PC-9 (cell line): ENCODE measurements at regions not wholly inside any gene's neighbourhood (a gene's known extent, or its start where the extent isn't known, plus 50 kb on each side); places are given as distances from the start of the nearest gene placed in this dataset.

Experiments used
- BruUV-seq: library from RNA; stranded (reverse); fragments of 400-500 nt; replicated peaks from 2 replicates; lab custom pipeline; 2021; lab: Mats Ljungman, UMichigan
- CTCF ChIA-PET: fragments of 300-600 bp; sonication (Branson Sonifier 250); formaldehyde crosslinking; loops from one replicate; lab custom pipeline; 2022; ENCODE audit warnings: antibody characterized with exemption; lab: Charles Lee
- POLR2A ChIA-PET: fragments of 300-600 bp; sonication (Branson Sonifier 250); formaldehyde crosslinking; loops from one replicate; lab custom pipeline; 2022; ENCODE audit warnings: antibody characterized with exemption; ENCODE audit not compliant: unreplicated experiment; lab: Charles Lee
- DNase-seq, 2 experiments: peaks; one replicate each; pipeline versions ENCODE4 v3.0.0 to v3.0.0-alpha.2; 2015 to 2022; ENCODE audit warnings: mixed read lengths in 1 of 2
- H2AFZ ChIP-seq: fragments of 200-600 bp; sonication (generic); 2 replicates; pipeline ENCODE4 v1.8.1; 2017; ENCODE audit warnings: antibody characterized with exemption
- H3F3A ChIP-seq: fragments of 200-600 bp; sonication (generic); 2 replicates; pipeline ENCODE4 v1.8.1; 2017; ENCODE audit warnings: antibody characterized with exemption, mild to moderate bottlenecking, low read depth; ENCODE audit not compliant: insufficient read depth
- H3K27ac ChIP-seq: fragments of 200-600 bp; sonication (generic); 2 replicates; pipeline ENCODE4 v1.6.1; 2016; ENCODE audit warnings: mixed run types
- H3K27me3 ChIP-seq: fragments of 200-600 bp; sonication (generic); 2 replicates; pipeline ENCODE4 v1.6.1; 2016; ENCODE audit warnings: low read depth, mixed run types; ENCODE audit not compliant: insufficient read depth
- H3K36me3 ChIP-seq: fragments of 200-600 bp; sonication (generic); 2 replicates; pipeline ENCODE4 v1.6.1; 2016; ENCODE audit warnings: low read depth, mixed run types
- H3K4me1 ChIP-seq: fragments of 200-600 bp; sonication (generic); replicated peaks from 2 replicates; pipeline ENCODE4 v1.6.1; 2016; ENCODE audit warnings: mixed run types; ENCODE audit not compliant: insufficient read depth
- H3K4me2 ChIP-seq: fragments of 200-600 bp; sonication (generic); 2 replicates; pipeline ENCODE4 v1.6.1; 2017; ENCODE audit warnings: mixed run types
- H3K4me3 ChIP-seq: fragments of 200-600 bp; sonication (generic); 2 replicates; pipeline ENCODE4 v1.6.1; 2016; ENCODE audit warnings: mixed run types
- H3K79me2 ChIP-seq: fragments of 200-600 bp; sonication (generic); 2 replicates; pipeline ENCODE4 v1.6.1; 2017; ENCODE audit warnings: low read depth, mixed run types
- H3K9me2 ChIP-seq: fragments of 200-600 bp; sonication (generic); 2 replicates; pipeline ENCODE4 v1.8.1; 2017; ENCODE audit warnings: mild to moderate bottlenecking; ENCODE audit not compliant: insufficient read depth
- H3K9me3 ChIP-seq: fragments of 200-600 bp; sonication (generic); 2 replicates; pipeline ENCODE4 v1.8.1; 2016; ENCODE audit warnings: low read depth; ENCODE audit not compliant: insufficient read depth
- H4K20me1 ChIP-seq: fragments of 200-600 bp; sonication (generic); 2 replicates; pipeline ENCODE4 v1.8.1; 2017; ENCODE audit not compliant: insufficient read depth
- CTCF ChIP-seq: fragments of 200-600 bp; sonication (generic); conservative IDR thresholded peaks from 2 replicates; pipeline ENCODE4 v1.6.1; 2017; ENCODE audit warnings: mixed run types, antibody characterized with exemption, mild to moderate bottlenecking, moderate library complexity
- EZH2 ChIP-seq: fragments of 200-600 bp; sonication (generic); IDR thresholded peaks from 2 replicates; pipeline ENCODE4 v1.8.0; 2017; ENCODE audit warnings: antibody characterized with exemption, low read depth
- intact Hi-C: fragments of 100-400 bp; cut with micrococcal nuclease; formaldehyde crosslinking; loops from one replicate; pipeline ENCODE4 v1.10.0; 2022; ENCODE audit not compliant: unreplicated experiment

GRCh38 chr15:95916568-95916967 is 413.9 kb upstream of the NR2F2 start:
- H4K20me1 ChIP-seq: no peaks in the 10 kb centered on the region
- no peaks in the 10 kb centered on the region for H3K9me2 ChIP-seq
- no peak for DNase-seq
- no peak for TF ChIP-seq EZH2
- no peak for TF ChIP-seq CTCF
- no peak overlapping the region for H3K4me3 ChIP-seq
- H3K27ac ChIP-seq: no peak overlapping the region
- no peaks in the 10 kb centered on the region for H3F3A ChIP-seq
- BruUV-seq: no TSS peak
- intact Hi-C loops: no loop called here
- no peaks in the 10 kb centered on the region for H3K4me1 ChIP-seq
- ChIA-PET CTCF (interaction anchor here (0.6 kb wide), 1 partner anchor 20 kb away, joined by 5 read pairs; no protein-coding TSS in a partner anchor), POLR2A (no interaction called here)
- no peak overlapping the region for H3K4me2 ChIP-seq
- no peak overlapping the region for H2AFZ ChIP-seq
- H3K9me3 ChIP-seq: no peaks in the 10 kb centered on the region
- no peaks in the 10 kb centered on the region for H3K27me3 ChIP-seq
- H3K36me3 ChIP-seq: no peaks in the 10 kb centered on the region
- H3K79me2 ChIP-seq: no peaks in the 10 kb centered on the region

- DNase-seq: no peak
- Histone ChIP-seq H3K9me2 (no peaks in the 10 kb centered on the region), H3K4me2 (no peak overlapping the region), H3F3A (no peaks in the 10 kb centered on the region), H3K4me3 (no peak overlapping the region), H2AFZ (no peak overlapping the region), H4K20me1 (no peaks in the 10 kb centered on the region), H3K4me1 (no peaks in the 10 kb centered on the region), H3K36me3 (no peaks in the 10 kb centered on the region), H3K79me2 (no peaks in the 10 kb centered on the region), H3K9me3 (no peaks in the 10 kb centered on the region), H3K27ac (no peak overlapping the region), H3K27me3 (no peaks in the 10 kb centered on the region)
- TF ChIP-seq EZH2: no peak
- TF ChIP-seq CTCF: no peak
- BruUV-seq: no TSS peak
- ChIA-PET CTCF (no interaction called here), POLR2A (no interaction called here)
- intact Hi-C loops: no loop called here
Measured at GRCh38 chr15:95918525-95918924, 412.0 kb upstream of the NR2F2 start.

GRCh38 chr15:95919460-95919859 is 411.0 kb upstream of the NR2F2 start:
- TF ChIP-seq EZH2 (no peak), CTCF (no peak)
- ChIA-PET POLR2A (no interaction called here), CTCF (no interaction called here)
- H3K4me2 ChIP-seq: no peak overlapping the region
- H2AFZ ChIP-seq: no peak overlapping the region
- H3K36me3 ChIP-seq: no peaks in the 10 kb centered on the region
- no peak overlapping the region for H3K27ac ChIP-seq
- no peaks in the 10 kb centered on the region for H3F3A ChIP-seq
- H3K4me3 ChIP-seq: no peak overlapping the region
- H4K20me1 ChIP-seq: no peaks in the 10 kb centered on the region
- no peaks in the 10 kb centered on the region for H3K9me3 ChIP-seq
- H3K27me3 ChIP-seq: no peaks in the 10 kb centered on the region
- intact Hi-C loops: no loop called here
- no TSS peak for BruUV-seq
- DNase-seq: no peak
- H3K4me1 ChIP-seq: no peaks in the 10 kb centered on the region
- H3K79me2 ChIP-seq: no peaks in the 10 kb centered on the region
- H3K9me2 ChIP-seq: no peaks in the 10 kb centered on the region
